ENCODE measurements at regions not wholly inside any gene's neighbourhood (a gene's known extent, or its start where the extent isn't known, plus 50 kb on each side); places are given as distances from the start of the nearest gene placed in this dataset.

- Histone ChIP-seq H3K18ac (ENCODE audit: low read depth, low read length) (no peak overlapping the region), H3K27me3 (ENCODE audit: control insufficient read depth, insufficient read depth, low read length) (no peaks in the 10 kb centered on the region), H3K4me1 (ENCODE audit: control insufficient read depth, insufficient read depth, low read length) (no peaks in the 10 kb centered on the region), H2BK5ac (ENCODE audit: low read depth, low read length, poor library complexity, severe bottlenecking) (no peak overlapping the region), H3K4me3 (ENCODE audit: insufficient read depth, low read depth, low read length) (no peak overlapping the region), H2AK5ac (ENCODE audit: low read depth, low read length) (no peak overlapping the region), H2AK9ac (replicated peaks; ENCODE audit: low read depth, low read length, poor library complexity) (no peak overlapping the region), H3K27ac (ENCODE audit: insufficient read depth, low read length) (no peak overlapping the region), H3K9me1 (ENCODE audit: insufficient read depth, low read length) (no peaks in the 10 kb centered on the region), H2BK120ac (ENCODE audit: low read depth, low read length) (no peak overlapping the region), H2BK15ac (ENCODE audit: low read depth, low read length) (no peak overlapping the region), H3K9ac (ENCODE audit: low read depth, low read length) (no peak overlapping the region), H3K56ac (ENCODE audit: extremely low read depth, insufficient read depth, low read length) (no peak overlapping the region), H3K14ac (replicated peaks; ENCODE audit: low read depth, low read length) (no peak overlapping the region), H4K91ac (ENCODE audit: insufficient read depth, low read depth, low read length) (no peak overlapping the region), H3K9me3 (ENCODE audit: control insufficient read depth, insufficient read depth, low read length) (peaks cover 12% of the 10 kb centered on the region), H3K23ac (ENCODE audit: low read depth, low read length) (no peak overlapping the region), H3K4ac (ENCODE audit: low read depth, low read length) (no peak overlapping the region), H4K8ac (ENCODE audit: low read depth in 2 of 2, low read length in 2 of 2) (no peak overlapping the region), H2AFZ (replicated peaks; ENCODE audit: low read length, poor library complexity) (no peak overlapping the region), H3K4me2 (ENCODE audit: low read depth, low read length) (no peak overlapping the region), H3K36me3 (ENCODE audit: control insufficient read depth, insufficient read depth, low read length) (no peaks in the 10 kb centered on the region), H2BK20ac (ENCODE audit: low read depth, low read length) (no peak overlapping the region), H4K5ac (ENCODE audit: low read depth, low read length) (no peak overlapping the region), H4K20me1 (ENCODE audit: insufficient read depth, low read length) (no peaks in the 10 kb centered on the region), H3K79me1 (ENCODE audit: low read depth in 1 of 2, low read length in 2 of 2) (no peaks in the 10 kb centered on the region)
- WGBS, 2 experiments (ENCODE audit: extremely low coverage in 2 of 2, insufficient read length in 1 of 2), result no CpG with 5 or more reads among the region's 2 CpGs
- CTCF ChIA-PET, result no interaction called here
- BruUV-seq (replicated peaks), result no TSS peak
- dilution Hi-C loops (cut with HindIII; ENCODE audit: low sequenced_read_pairs, unreplicated experiment) (no loop called here), in situ Hi-C loops (cut with MboI; ENCODE audit: low sequenced_read_pairs) (no loop called here), intact Hi-C loops (cut with micrococcal nuclease) (no loop called here)
- DNase-seq, result no peak
- POLR2A ChIA-PET (ENCODE audit: unreplicated experiment), result no interaction called here
- ATAC-seq (ENCODE audit: low read depth), result no peak
- TF ChIP-seq MAFK (IDR thresholded peaks at IDR 0.05; ENCODE audit: low read depth, low read length), result peak; percentile 94
- TF ChIP-seq ELK1 (IDR thresholded peaks at IDR 0.05; ENCODE audit: borderline replicate concordance, low read depth, low read length), result no peak
Observed at GRCh38 chr6:8679823-8680222, 244.5 kb upstream of the SLC35B3 start.
